GM21576 (cell line): ENCODE measurements at regions not wholly inside any gene's neighbourhood (a gene's known extent, or its start where the extent isn't known, plus 50 kb on each side); places are given as distances from the start of the nearest gene placed in this dataset.
"Not testable (repeated sequence)": the region's sequence is repeated elsewhere in the genome, so short reads cannot be mapped to it uniquely, and the experiment has no call there.

Experiments
- ATAC-seq: cut with Tn5 transposase; IDR thresholded peaks from one replicate; pipeline ENCODE4 v1.9.1; 2021; ENCODE audit warnings: mild to moderate bottlenecking, moderate library complexity; ENCODE audit not compliant: unreplicated experiment

- ATAC-seq = no peak
Measured at GRCh38 chr6:103826209-103826608, 1033.5 kb downstream of the HACE1 start.

DNA sequence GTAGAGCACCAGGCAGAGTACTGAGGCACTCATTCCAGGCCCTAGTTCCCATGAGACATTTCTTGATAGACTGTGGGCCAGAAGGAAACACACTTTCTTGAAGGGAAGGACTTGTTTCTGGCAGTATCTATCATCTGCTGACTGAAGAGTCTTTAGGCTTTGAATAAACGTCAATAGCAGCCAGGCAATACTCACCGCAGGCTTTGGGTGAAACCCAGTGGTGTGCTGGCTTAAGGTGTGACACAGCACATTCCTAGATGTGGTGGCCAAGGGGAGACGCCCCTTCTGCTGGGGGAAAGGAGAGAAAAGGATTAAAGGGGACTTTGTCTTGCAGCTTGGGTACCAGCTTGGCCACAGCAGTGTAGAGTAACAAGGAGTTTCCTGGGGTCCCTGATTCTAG, 1039.6 kb downstream of the HACE1 start:
- no peak for ATAC-seq

DNA sequence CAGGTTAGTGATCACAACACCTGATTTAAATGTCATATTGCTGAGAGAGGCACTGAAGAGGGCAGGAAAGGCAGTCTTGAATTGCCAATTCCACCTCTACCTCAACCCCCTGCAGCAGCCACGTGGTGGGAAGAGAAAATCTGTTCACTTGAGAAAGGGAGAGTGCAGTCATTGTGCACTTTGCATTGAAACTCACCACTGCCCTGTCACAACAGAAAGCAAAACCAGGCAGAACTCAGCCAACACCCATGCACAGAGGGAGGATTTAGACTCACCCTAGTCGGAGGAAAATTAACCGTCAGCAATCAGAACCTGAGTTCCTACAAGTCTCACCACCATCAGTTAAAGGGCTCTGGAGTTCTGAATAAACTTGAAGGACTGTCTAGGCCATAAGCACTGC, 1040.2 kb downstream of the HACE1 start:
- ATAC-seq = no peak

GRCh38 chr6:103812970-103813369, 1046.7 kb downstream of the HACE1 start:
- ATAC-seq = no peak

- ATAC-seq = not testable (repeated sequence)
Measured at GRCh38 chr6:103801901-103802479, 1057.7 kb downstream of the HACE1 start.

DNA sequence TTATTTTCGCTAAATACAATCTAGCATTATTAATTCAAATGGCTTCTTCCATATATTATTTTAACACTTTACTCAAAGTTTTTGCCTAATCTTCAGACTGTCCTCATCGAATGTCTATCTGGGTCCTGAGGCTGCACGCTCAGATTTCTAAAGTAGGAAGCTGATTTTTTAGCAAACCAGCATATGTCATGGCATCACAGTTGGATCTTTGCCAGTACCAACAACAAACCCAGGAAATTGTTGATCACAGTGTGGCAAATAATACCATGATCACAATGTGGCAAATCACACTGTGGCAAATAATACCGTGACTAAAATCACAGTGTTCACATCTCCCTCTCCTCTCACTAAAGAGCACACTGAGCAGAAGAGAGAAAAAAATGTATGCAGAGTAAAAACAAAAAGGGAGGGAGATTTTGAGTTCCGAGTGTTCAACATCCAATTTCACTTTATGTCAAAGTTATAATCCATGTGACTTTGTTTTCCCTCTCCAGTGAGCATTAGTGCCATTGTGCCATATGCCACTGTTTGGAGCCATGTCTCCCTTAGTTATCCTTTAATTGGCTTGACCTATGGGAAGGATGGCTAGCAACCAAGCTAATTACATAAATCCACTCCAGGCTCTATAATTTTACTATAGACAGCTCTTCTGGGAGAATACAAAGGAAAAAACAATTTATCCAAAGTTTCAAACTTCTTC, 1059.6 kb downstream of the HACE1 start:
- ATAC-seq = no peak

DNA sequence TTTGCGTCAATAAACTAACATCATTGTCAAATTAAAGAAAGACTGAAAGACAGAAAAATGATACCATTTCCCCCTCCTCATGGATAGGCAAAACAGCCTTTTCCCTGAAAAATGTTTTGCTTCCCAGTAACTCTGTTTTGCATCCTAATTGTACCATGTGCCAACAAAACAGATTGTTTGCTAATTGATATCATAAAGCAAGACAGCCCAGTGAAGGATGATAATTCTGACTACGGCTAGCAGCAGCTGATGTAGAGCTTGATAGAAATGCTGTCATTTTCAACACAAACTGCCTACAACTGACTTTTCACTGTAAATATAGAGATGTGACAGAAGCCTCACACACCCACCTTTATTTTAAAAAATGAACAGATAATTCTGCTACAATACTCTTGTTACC, 1061.6 kb downstream of the HACE1 start:
- no peak for ATAC-seq

- no peak for ATAC-seq
Measured at GRCh38 chr6:103797738-103798137, 1062.0 kb downstream of the HACE1 start.

DNA sequence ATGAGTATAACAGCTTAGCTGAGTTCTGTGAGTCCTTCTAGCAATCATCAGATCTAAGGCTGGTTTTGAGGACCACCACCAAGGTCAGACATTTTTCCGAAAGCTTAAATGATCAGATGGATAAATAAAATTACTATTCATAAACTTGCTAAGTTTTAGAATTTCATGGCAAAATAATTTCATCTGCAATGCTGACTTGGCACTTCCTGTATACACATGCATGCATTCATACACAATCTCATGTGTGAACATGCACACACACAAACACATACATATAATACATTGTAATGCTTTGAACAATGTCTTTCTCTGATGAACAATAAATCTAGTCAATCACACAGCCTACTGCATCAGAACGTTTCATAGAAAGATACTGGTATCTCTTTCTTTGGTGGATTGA, 1068.3 kb downstream of the HACE1 start:
- no peak for ATAC-seq

GRCh38 chr6:103784117-103784516, 1075.6 kb downstream of the HACE1 start:
- ATAC-seq = no peak

- no peak for ATAC-seq
Measured at GRCh38 chr6:103783329-103783728, 1076.4 kb downstream of the HACE1 start.

GRCh38 chr6:103769431-103769830, 1090.3 kb downstream of the HACE1 start:
- no peak for ATAC-seq

DNA sequence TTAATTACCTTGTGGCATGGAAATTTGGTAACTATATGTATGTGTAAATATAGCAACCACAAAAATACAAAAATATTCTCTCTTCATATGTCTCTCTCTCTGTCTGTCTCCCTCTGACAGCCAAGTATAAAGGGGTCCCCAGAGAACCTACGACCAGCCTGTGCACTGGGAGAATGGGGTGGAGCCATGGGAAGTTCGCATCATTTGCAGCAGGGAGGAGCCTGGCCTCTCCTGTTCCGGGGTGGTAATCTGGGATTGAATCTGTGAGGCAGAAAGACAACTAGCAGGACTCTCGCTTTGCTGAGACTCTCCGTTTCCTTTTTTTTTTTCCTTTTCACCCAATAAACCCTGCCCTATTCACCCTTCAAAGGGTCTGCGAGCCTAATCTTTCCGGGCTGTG, 1109.1 kb downstream of the HACE1 start:
- no peak for ATAC-seq

DNA sequence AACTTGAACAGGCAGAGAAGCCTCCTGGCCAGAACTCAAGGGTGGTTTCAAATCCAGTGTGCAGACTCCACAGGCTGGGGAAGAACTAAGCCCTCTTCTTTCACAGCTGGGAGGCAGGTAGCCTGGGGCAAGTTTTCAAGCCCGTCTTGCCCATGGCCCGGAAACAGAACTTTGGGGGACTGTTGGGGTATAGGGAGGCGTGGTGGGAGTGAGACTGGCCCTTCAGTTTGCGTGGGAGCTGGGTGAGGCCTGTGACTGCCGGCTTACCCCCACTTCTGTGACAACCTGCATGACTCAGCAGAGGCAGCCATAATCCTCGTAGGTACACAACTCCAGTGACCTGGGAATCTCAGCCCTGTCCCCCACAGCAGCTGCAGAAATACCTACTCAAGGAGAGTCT, 1125.7 kb downstream of the HACE1 start:
- no peak for ATAC-seq

DNA sequence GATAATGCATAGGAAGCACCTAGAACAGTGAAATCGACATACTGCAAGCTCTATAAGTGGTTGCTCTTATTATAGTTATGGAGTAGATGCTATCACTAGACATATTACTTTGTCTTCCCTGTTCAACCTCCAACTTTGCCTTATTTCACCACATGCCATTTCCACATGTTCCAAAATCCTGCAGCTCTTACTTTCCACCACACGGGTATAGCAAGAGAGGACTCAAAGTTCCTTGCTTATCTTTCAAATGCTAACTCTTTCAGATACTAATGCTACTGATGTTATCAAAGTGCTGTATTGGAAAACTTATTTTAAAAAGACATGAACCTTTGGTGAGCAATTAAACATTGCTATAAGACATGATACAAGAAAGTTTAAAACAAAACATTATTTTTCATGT, 1130.1 kb downstream of the HACE1 start:
- no peak for ATAC-seq

GRCh38 chr6:103723438-103724322, 1136.0 kb downstream of the HACE1 start:
- ATAC-seq = no peak

DNA sequence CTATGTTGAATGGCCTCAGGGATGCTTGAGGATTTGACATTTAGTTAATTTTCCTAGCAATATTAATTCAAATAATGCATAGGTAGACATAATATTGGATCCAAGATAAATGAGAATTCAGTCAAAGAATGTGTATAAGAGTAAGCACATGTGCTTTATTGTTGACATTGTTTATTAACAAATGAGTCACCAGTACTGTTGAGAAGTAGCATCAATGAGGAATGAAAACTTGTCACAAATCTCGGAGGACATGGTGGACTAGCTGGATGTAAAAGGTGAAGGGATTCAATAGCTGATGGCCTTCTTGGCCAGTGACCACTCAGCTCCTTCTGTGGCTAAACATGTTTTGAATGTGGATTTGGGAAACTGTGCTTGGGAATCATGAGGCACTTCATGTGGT, 1137.0 kb downstream of the HACE1 start:
- no peak for ATAC-seq

DNA sequence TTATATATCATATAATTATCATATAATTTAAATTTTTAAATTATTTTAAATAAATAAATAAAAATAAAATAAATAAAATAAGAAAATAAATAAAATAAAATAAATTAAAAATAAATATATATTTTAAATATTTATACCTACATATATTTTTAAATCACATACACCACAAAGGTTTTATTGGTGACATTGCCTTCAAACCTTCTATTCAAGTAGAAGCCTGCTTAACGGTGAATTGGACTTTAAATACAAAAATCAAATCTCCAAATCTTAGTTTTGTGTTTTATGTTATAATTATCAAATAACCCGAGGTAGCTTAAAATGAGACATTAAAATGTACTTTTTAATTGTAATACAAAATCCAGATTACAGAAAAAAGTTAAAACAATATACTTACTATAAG, 1137.8 kb downstream of the HACE1 start:
- ATAC-seq = no peak

DNA sequence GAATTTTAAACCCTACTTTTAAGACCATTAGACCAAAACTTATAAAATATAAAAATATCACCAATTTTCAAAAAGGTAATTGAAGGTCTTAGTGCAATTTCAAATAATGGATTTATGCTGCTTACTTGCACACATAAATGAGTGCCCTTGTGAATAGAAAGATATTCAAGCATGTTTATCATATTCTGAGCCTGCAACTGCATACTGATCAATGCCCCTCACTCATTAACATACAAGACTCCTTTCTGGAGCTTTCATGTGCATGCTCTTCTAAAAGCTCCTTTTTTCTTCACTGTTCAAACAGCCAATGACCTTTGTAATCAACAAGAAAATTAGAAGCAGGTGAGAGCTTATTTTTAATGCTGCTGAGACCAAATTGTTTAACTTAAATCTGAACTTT, 1139.3 kb downstream of the HACE1 start:
- no peak for ATAC-seq

DNA sequence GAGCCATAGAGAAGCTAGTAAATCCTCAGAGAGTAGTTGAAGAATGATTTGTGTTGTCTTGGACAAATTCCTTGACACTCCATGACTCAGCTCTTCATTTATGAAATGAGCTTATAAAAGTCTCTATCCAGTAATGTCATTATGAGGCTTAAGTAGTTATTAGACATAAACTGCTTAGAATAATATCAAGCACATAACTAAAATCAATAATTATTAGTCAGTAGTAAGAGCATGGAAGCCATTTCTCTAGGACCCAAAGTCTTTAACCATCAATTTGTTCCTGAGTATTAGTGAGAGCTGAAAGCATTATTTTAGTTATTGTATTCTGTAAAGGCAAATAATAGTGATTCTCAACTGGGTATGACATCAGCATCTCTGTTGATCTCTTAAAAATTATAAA, 1140.2 kb downstream of the HACE1 start:
- ATAC-seq = no peak

GRCh38 chr6:103715269-103715668, 1144.5 kb downstream of the HACE1 start:
- ATAC-seq = no peak

DNA sequence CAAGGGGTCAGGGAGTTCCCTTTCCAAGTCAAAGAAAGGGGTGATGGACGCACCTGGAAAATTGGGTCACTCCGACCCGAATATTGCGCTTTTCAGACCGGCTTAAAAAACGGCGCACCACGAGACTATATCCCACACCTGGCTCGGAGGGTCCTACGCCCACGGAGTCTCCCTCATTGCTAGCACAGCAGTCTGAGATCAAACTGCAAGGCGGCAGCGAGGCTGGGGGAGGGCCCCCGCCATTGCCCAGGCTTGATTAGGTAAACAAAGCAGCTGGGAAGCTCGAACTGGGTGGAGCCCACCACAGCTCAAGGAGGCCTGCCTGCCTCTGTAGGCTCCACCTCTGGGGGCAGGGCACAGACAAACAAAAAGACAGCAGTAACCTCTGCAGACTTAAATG, 1150.5 kb downstream of the HACE1 start:
- ATAC-seq = not testable (repeated sequence)
